Germinal center (tissue), 1 donor: ENCODE measurements at regions not wholly inside any gene's neighbourhood (a gene's known extent, or its start where the extent isn't known, plus 50 kb on each side); places are given as distances from the start of the nearest gene placed in this dataset.

Source experiments
- DNase-seq: peaks from one replicate; pipeline ENCODE4 v3.0.0; 2012; ENCODE audit warnings: mixed read lengths, low spot score

DNA sequence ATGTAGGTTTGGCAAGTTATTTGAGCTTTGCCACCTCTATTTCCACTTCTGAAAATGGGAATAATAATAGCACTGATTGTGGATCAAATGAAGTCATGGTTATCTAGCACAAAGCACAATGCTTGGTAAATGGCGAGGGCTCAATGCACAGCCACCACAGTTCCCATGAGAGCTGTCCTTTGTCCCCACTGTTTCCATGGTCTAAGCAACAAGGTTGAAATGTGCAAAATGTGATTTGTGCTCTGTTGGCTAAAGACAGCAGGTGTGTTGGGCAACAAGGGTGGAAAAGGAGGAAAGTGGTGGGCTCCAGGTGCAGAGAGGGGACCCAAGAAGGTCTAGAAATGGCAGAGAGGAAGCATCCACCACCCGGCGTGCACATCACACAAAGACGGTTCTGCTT, 200.5 kb downstream of the TRIM29 start:
- no peak for DNase-seq

DNA sequence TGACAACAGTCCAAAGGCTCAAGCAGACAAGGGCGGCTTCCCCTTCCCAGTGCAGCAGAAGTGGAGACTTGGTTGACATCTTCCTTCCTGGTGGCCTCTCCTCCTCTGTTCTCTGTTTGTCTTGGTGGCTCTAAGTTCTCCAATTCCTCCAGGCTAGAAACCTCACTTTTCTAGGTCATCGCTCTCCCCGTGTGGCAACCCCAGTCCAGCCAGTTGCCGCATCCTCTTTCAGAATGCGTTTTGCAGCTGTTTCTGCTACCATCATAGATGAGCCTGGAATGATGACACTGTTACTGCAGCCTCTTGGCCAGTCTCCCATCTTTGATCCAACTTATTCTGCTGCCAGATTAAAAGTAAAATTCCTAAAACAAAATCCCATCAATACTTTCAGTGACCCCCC, 201.5 kb downstream of the TRIM29 start:
- no peak for DNase-seq

DNA sequence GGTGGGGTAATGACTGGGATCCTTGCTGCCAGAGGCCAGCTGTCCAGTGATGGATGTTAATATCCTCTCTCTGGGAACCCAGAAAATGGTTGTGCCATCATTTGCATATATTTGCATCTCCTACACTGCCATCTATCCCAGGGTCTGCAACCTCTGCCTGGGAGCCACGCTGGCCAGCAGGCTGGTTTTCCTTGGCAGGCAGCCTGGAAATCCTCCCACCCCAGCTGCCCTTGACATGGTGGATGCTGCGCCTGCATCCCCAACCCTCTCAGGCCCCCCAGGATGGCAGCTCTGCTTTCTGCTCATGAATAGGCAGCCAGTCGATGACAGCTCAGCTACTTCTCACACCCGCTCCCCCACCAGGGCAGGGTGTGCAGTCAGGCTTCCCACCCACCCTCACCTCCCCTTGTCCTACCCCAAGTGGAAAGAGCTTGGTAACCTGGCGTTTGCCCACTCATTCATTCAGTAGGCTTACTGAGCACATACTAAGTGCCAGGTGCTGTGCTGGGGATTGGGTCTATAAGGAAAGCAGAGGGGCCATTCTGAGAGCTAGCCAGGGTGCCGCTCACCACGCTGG, 202.5 kb downstream of the TRIM29 start:
- no peak for DNase-seq

DNA sequence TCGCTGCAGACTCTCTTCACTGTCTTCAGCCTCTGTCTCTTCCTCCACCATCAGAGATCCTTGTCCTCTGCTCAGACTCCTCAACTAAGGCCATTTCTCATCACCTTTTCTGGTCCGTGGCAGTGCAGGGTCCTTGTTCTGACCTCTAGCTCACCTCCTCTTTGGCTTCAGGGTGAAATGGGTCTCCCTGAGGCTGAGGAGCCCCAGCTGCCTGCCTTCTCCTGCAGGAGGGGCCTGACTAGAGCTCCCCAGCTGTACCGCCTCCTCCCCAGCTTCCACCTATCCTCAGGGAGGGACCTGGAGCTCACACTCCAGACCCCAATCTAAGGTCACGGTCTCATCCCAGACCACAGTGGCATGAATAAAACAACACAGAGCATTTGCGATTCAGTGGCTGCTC, 203.0 kb downstream of the TRIM29 start:
- no peak for DNase-seq

DNA sequence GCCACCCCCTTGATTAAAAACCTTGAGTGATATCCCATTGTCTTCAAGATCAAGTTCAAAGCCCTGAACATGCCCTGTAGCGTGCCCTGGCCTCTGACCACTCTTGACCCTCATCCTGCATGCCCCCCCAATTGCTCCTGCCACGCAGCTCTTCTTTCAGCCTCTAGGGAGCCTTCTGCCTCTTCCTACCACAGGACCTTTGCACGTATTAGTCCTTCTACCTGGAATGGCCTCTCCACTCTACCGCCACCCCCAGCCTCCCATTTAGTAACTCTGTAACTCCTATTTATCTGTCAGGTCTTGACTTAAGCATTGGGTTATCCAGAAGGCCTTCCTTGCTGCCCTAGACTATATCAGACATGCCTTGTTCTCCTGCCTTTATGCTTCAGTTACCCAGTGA, 203.6 kb downstream of the TRIM29 start:
- DNase-seq, result no peak

DNA sequence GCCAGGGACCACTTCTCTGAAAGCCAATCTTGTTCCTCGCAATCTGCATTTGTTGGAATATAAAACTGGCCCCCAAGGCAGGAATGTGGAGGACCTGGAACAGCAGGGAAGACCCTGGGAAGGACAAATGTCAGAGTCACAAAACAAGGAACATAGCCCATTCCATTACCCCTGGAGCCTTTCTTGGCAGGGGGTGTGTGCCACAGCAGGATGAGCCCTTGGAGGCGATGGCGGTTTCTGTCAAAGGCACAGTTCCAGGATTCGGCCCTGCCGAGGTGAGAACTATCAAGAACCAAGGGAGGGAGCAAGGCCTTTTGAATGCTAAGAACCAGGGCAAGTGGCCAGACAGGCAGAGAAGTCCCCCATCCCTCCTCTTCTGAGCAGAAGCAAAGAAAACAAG, 204.3 kb downstream of the TRIM29 start:
- DNase-seq, result no peak

DNA sequence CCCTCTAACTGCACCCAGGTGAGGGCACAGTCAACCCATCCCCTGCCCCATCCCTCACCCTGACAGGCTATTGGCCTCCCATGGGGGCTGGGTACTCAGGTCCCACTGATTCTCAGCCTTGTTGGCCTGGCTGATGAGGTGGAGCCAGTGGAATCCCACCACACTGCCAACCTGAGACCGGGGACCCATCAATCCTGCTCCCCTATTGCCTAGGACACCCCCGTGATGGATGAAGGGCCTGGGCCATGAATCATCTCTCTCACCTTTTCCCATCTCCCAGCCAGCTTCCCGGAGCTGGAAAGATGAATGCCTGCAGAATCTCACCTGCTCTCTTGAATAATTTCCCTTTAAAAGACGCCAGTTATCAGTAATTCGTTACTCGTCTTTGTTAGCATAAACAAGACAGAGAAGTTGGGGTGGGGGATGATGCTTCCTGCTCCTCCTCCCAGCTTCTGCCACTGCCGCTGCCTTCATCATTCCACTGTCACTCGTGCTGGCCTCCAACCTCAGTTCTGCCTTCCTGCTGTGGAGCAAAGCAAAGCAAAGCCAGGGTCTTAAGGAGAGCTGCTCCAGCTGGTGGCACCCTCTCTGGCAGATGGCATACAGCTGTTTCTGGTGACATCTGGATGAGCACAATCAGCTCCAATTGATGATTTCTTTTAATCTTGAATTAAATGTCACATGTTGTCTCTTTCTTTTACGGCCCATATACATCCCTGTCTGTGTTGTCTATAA, 204.0 kb upstream of the NECTIN1 start:
- no peak for DNase-seq

DNA sequence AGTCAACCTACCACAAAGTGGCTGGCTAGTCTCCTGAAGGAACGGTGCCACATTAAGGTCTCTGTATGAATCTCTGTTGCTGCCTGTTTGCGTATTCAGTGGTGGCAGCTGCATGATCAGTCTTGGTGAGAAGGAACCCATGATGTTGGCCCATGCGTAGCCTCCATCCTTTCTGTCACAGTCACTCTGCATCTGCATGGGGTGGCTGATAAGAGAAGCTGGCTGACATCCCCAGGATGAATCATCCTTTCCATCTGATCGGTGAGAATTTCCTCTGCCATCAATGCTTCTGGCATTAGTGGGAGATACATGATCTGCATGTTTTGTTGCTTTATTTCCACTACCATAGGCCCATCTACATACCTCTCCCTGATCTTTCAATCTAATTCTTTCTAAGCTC, 199.0 kb upstream of the NECTIN1 start:
- no peak for DNase-seq

DNA sequence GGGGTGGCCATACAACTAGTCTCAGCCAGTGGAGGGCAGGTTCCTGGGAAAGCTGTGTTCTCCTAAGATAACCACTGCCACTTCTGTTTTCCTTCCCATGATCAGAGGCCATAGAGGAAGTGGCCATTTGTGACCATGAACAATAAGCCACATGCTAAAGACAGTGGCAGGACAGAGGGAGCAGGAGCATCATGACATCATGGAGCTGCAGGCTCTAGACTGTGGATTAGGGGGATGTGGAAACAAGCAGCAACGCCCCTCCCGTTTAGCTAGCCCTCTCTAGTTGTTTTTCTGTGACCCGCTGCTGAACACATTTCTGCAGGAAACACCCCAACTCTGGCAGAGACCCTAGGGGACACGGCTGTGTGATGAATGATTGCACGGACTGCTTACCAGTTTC, 195.0 kb upstream of the NECTIN1 start:
- DNase-seq, result no peak

DNA sequence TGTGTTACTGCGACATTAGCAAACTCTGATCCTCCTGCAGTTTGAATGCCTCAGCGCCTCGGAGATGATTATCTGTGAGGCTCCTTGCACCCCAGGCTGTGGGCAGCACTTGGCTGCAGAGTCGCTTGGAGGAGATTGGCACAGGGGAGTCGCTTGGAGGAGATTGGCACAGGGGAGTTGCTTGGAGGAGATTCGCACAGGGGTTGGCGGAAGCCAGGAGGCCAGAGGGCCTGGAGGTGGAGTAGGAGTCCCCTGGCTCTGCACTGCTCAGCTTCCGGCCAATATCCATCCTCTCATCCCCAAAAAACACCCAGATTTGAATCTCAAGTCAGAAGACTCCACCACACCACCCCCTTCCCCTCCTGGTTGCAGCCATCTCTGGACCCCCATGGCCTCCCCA, 192.6 kb upstream of the NECTIN1 start:
- DNase-seq, result no peak

DNA sequence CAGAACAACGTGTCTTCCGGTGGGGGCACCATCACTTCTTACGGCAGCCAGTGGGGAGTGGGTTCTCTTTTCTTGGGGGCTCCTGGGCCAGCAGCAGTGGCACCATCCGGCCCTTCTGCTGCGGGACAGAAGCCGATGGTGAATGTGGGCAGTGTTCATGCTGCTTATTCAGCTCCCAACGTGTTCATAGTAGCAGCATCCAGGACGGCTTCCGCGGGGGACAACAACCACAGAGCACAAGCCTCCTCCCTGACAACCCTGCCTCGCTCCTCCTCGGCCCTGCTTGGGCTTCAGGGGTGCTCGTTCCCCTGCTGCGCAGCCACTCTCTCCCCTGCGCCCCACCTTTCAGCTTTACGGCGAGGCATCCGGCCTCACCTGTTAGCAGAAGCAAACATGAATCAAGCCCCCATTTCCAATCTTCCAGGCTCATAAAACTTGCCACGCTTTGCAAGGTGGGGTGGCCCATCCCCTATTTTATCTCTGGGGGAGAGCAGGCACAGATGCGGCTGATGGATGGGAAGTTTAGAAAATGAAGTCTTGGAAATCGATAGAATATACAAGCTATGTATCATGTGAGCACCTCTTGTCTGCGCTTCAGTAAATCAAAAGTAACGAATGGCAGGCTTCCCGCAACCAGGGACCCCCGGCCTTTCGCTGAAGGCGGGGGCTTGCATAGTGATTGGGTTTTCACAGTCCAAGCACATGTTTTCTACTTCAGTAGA, 191.8 kb upstream of the NECTIN1 start:
- no peak for DNase-seq

DNA sequence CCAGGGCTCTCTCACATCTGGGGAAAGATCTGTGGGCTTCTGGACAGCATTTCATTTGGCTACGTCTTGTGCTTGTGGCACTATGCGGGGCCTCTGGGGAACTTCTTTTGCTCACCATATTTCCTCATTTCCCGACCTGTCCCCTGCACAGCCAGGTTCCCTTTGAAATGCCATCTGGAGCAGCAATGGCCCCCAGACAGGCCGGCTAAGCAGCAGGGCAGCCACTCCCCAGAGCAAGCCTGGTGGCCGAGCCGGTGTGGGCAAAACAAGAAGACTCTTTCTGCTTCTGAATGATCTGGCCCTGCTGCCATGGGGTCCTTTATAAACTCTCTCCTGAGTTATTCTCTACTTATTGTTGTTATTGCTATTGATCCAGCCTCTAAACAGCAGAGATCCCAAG, 190.7 kb upstream of the NECTIN1 start:
- no peak for DNase-seq

DNA sequence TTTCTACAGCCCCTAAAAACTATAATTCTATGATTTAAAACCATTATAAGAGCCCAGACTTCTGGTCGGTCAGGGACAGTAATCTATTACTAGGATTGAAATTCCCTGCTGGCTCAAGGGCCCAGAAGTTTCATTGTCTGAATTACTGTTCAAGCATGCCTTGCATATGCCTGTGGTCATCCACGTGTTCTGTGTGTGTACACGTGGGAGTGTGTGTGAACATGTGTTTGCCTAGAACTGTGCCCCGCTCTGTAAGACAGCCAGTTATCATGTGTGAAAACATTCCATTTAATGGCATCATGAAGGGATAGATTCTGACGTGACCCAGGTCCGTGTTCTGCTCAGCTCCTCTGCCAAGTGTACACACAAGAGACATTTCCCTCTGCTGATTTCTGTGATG, 189.3 kb upstream of the NECTIN1 start:
- DNase-seq, result no peak

DNA sequence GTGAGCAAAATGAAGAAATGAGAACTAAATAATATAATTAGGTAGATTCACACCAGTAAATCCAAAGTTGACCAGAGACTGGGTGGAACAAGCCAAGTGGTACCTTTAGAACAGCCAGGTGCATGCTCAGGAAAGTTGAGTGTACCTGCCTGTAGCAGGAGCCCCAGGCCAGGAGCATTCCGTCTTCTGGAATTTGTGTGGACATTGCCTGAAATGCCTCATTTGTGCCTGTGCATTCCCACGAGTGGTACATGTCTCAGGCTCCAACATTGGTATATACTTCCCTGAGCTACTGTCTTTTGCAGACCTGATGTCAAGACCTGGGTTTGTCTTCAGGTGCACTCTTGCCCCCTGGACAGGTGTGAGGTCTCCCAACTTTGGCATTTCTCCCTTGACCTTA, 187.6 kb upstream of the NECTIN1 start:
- no peak for DNase-seq

DNA sequence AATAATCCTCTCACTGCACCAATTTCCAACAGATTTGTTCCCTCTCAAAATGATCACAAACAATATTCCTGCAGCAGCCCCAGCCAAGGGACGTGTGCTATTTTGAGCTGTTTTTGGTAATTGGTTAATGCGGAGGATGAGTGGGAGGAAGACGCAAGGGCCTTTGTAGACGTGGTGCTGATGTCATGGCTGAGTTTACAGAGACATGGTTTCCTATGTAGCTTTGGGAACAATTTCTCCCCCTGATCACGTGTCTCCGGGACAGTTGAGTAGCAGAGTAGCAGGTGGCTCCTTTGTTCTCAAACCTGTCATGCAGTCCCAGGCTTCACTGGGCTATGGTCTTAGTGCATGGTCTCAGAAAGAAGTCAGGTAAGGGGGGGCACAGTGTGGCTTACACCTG, 183.2 kb upstream of the NECTIN1 start:
- DNase-seq, result no peak

DNA sequence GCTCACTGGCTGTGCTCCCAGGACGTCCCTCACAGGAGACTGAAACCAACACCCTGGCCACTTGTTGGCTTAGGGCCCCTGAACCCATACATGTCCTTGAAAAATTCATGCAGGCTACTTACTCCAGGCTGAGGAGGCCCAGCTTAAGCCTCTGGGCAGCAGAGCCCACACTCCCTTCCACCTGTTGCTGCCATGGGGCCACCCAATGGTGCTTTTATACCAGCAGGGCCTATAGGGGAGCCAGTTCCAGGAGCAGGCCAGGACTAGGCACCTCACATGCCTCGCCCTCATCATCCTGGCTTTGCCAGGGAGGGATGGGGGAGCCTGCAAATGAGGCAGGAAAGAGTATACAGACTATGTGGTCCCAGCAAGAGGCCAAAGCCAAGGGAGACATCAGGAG, 181.7 kb upstream of the NECTIN1 start:
- DNase-seq, result no peak

DNA sequence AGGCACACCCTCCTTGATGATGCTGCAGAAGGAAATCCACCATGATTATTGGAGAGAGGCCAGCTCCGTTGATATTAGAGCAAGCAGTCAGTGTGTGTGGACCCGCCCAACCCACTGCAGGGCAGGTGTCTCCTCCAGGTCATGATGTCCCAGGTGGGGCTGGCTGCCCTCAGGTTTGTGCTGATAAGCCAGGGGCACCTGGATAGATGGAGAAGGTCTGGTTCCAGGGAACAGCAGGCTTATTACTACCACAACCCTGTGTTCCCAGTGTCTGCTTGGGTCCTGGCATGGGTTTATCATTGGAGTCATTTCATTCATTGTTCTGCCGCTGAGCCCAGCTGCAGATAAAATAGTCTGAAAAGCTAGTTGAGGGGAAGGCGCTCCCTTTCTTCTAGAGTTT, 181.1 kb upstream of the NECTIN1 start:
- DNase-seq, result no peak

DNA sequence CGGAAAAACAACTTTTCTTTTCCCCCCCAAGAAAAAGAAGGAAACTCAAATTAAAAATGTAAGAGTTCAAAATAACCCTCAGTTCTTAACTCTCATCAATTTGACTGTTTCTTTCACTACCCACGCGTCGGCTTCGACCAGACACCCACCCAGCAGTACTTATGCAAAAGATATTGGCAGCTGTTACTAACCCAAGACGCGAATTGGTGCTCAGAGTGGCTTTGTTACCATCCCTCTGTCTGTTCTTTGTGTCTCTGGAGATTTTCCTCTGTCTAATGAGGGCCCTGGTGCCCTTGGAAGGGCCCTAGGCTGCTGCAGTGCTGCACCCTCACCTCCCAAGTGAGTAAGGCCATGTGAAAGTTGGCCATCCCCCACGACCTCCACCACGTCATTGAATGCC, 180.5 kb upstream of the NECTIN1 start:
- DNase-seq, result no peak

DNA sequence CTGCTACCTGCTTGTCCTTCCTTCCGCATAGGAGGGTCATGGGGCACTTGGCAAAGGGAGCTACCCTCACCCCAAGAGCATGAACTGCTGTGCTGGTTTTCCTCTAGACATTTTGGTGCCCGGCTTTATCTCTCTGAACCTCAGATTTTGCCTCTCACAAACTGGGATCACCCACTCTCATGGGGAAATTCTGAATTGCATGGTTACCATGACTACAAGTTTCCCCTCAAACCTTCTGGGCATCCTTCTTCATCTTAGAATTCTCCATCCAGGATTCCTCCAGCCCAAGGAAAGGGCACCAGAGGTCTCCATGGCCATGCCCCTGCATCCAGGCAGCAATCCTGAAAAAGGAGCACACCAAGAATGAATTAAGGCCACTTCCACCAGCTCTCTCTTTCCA, 180.1 kb upstream of the NECTIN1 start:
- no peak for DNase-seq

DNA sequence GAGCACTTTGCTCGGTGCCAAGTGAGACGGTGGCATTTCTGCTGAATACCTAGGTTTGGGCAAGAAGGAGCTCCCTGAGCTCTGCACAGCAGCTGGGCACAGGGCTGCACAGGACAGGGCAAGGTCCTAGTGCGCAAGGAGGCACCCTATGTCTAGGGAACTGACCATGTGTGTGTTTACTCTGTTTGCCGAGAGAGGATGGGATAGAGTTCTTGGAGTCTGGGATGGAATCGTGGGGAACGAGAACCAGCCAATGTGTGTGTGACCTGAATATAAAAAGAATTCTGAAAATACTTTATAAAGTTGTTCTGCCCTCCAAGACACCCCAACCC, 179.5 kb upstream of the NECTIN1 start:
- no peak for DNase-seq

DNA sequence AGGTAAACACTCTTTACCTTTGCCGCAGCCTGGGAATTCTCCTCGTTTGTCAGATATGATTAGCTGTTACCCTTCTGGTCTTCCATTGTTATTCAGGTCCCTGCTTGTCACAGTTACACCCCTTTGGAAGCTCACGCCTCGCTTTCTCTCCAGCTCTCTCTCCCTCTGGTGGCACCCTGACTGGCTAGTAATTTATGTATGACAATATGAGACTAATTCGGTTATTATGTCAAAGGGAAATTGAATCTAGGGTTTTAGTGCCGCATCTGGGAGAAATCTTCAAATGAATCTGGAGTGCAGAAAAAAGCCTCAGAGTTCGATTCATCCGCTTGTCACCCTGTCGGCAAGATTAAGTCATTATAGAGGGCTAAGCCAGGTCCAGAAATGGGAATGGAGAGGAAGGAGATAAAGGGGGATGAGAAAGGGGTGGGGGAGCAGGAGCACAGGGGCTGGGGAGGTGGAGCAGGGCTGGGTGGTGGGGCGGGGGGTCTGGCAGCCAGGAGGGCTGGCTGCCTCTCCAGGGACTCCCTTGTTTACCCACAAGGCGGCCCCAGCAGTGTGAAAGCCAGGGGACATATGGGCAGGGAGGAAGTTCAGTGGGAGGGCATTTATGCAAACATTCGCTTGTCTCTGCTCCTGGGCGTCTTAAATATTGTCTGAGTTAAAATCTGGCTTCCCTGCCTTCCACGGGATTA, 179.0 kb upstream of the NECTIN1 start:
- no peak for DNase-seq

DNA sequence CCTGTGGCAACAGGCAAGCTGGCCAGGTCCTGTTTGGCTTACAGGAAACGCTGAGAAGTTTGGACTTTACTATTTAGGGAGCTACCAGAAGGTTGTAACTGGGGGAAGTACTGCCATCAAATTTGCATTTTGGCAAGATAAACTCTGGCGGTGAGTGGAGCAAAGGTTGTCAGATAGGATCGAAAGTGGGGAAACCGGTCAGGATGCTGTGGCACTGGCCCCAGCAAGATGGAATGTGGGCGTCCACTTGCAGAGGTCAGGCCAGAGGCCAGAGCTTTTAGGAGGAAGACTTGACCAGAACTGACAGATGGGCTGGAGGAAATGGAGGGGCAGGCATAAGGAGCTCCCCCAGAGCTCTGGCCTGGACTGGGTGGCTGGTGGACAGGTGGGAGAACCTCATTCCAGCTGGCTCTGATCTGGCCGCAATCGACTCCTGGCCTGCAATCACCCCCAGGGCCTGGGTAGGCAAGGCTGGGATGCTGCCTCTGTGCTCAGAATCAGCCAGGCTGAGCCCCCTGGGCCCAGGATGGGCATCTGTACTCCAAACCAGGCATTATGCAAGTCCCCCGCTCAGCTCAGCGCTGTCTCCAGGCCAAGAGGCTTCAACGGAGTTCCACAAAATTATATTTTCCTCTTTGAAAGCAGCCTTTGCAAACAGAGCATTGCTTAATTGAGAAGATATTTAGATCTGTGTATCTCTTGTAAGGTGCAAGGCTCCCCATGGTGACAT, 178.3 kb upstream of the NECTIN1 start:
- DNase-seq, result no peak

DNA sequence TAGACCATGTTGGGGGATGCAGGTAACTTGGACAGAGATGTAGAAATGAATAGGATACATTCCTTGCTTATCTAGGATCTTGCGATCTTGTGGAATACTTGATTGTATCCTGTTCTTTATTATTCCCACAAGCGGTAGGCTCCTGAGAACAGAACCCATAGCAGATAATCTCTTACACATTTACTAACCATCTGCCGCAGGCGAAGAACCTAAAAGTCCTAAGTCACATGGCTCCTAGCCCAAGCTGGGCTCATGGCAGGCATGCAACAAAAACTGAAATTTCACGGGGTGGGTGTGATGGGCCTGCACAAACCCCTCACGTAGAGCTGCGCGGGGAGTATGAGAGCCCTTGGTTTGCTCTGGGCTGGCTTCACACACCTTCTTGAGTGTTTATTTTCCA, 177.4 kb upstream of the NECTIN1 start:
- DNase-seq, result no peak
